ENCODE measurements at regions not wholly inside any gene's neighbourhood (a gene's known extent, or its start where the extent isn't known, plus 50 kb on each side); places are given as distances from the start of the nearest gene placed in this dataset.

- ATAC-seq (ENCODE audit: low FRiP score) (no peak), DNase-seq (ENCODE audit: low spot score) (no peak)
- no peak for TF ChIP-seq CTCF (IDR thresholded peaks at IDR 0.05)
Measured at GRCh38 chr3:104521606-104522336, 844.9 kb upstream of the ALCAM start.

- TF ChIP-seq CTCF (IDR thresholded peaks at IDR 0.05), result no peak
- DNase-seq (ENCODE audit: low spot score), result no peak
- no peak for ATAC-seq (ENCODE audit: low FRiP score)
Measured at GRCh38 chr3:104523136-104523535, 843.6 kb upstream of the ALCAM start.

- DNase-seq (ENCODE audit: low spot score), result no peak
- TF ChIP-seq CTCF (IDR thresholded peaks at IDR 0.05), result no peak
- no peak for ATAC-seq (ENCODE audit: low FRiP score)
Measured at GRCh38 chr3:104526901-104527401, 839.8 kb upstream of the ALCAM start.

GRCh38 chr3:104530934-104531333, 835.8 kb upstream of the ALCAM start:
- TF ChIP-seq CTCF (IDR thresholded peaks at IDR 0.05), result no peak
- ATAC-seq (ENCODE audit: low FRiP score) (no peak), DNase-seq (ENCODE audit: low spot score) (no peak)

- TF ChIP-seq CTCF (IDR thresholded peaks at IDR 0.05), result no peak
- no peak for ATAC-seq (ENCODE audit: low FRiP score)
- no peak for DNase-seq (ENCODE audit: low spot score)
Measured at GRCh38 chr3:104536715-104537114, 830.0 kb upstream of the ALCAM start.

- no peak for ATAC-seq (ENCODE audit: low FRiP score)
- no peak for TF ChIP-seq CTCF (IDR thresholded peaks at IDR 0.05)
- no peak for DNase-seq (ENCODE audit: low spot score)
Measured at GRCh38 chr3:104537323-104537722, 829.4 kb upstream of the ALCAM start.

GRCh38 chr3:104546301-104546700, 820.4 kb upstream of the ALCAM start:
- DNase-seq (ENCODE audit: low spot score) (no peak), ATAC-seq (ENCODE audit: low FRiP score) (no peak)
- no peak for TF ChIP-seq CTCF (IDR thresholded peaks at IDR 0.05)
